Astrocyte of the spinal cord (primary cell): ENCODE measurements at regions not wholly inside any gene's neighbourhood (a gene's known extent, or its start where the extent isn't known, plus 50 kb on each side); places are given as distances from the start of the nearest gene placed in this dataset.
A peak's percentile ranks its signal among the peaks of the same experiment; 100 is the strongest.

Experiments
- DNase-seq: peaks from one replicate; pipeline ENCODE4 v3.0.0; 2011; ENCODE audit warnings: low read depth, low spot score
- H3K4me3 ChIP-seq: 2 replicates; pipeline ENCODE4 v1.5.1; 2011; ENCODE audit warnings: low read depth, mild to moderate bottlenecking, low read length, moderate library complexity
- CTCF ChIP-seq: IDR thresholded peaks from 2 replicates; pipeline ENCODE4 v1.5.1; 2012; ENCODE audit warnings: low read depth, mild to moderate bottlenecking, low read length, inconsistent platforms
- in situ Hi-C: cut with HindIII; loops from 2 replicates; pipeline ENCODE4 v1.10.0; 2017; ENCODE audit warnings: low sequenced_read_pairs

- no peak for DNase-seq
- no peak overlapping the region for H3K4me3 ChIP-seq
- TF ChIP-seq CTCF = no peak
- in situ Hi-C loops = no loop called here
Observed at GRCh38 chr4:114085611-114086345, 106.3 kb upstream of the ARSJ start.

- DNase-seq = peak; percentile 85
- no peak for TF ChIP-seq CTCF
- in situ Hi-C loops = no loop called here
- no peak overlapping the region for H3K4me3 ChIP-seq
Observed at GRCh38 chr4:114087596-114088230, 108.3 kb upstream of the ARSJ start.

DNA sequence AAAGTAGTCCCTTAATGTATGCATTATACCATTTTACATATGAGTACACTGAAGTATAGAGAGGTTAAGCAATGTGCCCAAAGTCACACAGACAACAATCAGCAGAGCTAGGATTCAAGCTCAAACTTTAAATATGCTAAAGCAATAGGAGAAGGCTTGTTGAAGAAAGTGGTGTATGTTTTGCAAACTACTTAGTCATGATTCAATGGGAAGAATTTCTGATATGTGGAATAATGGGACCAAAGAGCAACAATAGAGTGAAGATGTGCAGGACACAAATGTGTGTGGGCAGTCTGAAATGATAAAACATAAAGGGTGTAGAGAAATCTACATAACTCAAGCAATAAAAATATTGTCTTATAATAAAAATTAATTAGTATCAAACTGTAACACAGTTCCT is 109.0 kb upstream of the ARSJ start:
- H3K4me3 ChIP-seq = no peak overlapping the region
- in situ Hi-C loops = no loop called here
- no peak for TF ChIP-seq CTCF
- DNase-seq = no peak

DNA sequence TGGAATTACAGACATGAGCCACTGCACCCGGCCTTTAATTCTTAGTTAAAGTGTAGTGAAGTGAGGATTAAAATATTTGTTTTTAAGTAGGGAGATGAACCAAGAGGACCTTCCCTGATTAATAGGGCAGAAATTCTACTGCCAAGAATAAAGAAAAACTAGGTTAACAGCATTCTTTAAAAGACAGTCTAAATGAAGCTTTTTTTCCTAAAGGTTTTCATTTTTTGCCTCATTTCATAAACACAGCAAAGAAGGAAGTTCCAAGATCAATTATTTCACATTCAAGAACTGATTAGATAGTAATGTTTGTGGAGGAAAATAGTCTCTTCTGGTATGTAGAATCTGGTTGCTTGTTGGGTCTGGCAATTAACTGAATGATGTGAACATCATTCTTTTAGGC is 112.1 kb upstream of the ARSJ start:
- in situ Hi-C loops = no loop called here
- H3K4me3 ChIP-seq = no peak overlapping the region
- TF ChIP-seq CTCF = no peak
- no peak for DNase-seq

DNA sequence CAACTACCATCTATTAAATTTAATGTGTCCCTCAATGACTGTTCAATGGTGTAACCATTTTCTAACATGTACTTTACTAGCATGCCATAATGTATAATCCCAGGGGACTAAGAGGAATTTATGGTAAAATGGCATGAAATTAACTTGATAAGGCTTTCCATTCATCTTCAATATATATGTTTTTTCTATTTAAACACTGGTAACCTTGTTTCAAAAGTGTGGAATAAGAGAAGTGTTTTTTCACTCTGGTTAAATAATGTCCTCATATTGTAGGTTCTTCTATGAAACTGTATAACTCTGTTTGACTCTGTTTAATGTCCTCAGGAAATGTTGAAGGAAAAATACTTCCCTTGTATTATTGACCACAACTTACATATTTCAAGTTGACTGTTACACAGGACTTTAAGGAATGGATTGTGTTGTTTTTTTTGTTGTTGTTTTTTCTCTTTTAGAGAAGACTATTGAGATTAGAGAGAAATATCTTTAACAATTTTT is 113.8 kb upstream of the ARSJ start:
- in situ Hi-C loops = no loop called here
- no peak overlapping the region for H3K4me3 ChIP-seq
- DNase-seq = no peak
- TF ChIP-seq CTCF = no peak

DNA sequence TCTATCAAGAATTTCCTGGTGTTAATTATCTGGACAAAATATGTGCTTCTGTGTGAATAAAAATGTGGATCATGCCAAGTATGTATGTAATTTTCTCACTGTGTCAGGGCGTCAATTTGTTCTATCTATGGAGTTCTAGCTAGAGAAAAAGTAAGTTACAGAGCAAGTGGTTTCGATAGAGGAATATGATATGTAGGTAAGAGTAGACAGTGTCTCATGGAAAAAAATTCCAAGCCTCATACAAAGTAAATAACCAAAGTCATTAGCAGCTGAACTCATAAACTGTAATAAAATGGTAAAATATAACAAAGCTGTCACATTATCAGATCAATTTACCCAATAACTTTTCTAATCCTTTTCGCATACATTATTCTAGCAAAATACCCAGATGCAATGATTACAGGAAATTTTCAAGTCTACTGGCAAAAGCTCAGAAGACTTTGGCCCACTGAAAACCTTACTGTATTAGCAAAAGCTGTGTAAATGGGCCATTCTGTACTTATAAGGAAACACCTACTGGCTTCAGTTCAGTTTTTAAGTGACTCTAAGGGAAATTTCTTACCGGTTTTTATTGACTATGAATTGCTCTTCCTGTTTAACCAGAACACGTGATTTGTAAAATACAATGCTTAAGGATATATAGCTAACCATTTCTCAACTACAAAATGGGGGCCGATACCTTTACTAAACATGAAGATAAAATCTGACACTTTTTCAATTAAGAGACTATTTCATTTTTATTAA is 121.0 kb upstream of the ARSJ start:
- in situ Hi-C loops = no loop called here
- no peak for DNase-seq
- no peak for TF ChIP-seq CTCF
- no peak overlapping the region for H3K4me3 ChIP-seq
